HL-60 (cell line): ENCODE measurements at regions not wholly inside any gene's neighbourhood (a gene's known extent, or its start where the extent isn't known, plus 50 kb on each side); places are given as distances from the start of the nearest gene placed in this dataset.

Experiments used
- DNase-seq, 2 experiments: peaks; one replicate each; pipeline ENCODE4 v3.0.0-alpha.2; 2010 to 2020; ENCODE audit warnings: low read depth in 1 of 2, low spot score in 1 of 2
- H3K27ac ChIP-seq: fragments of 250-450 bp; sonication (Bioruptor Pico); replicated peaks from 2 replicates; pipeline ENCODE4 v1.5.1; 2020; ENCODE audit warnings: mild to moderate bottlenecking, moderate library complexity
- H3K27me3 ChIP-seq: fragments of 250-450 bp; sonication (Bioruptor Pico); 2 replicates; pipeline ENCODE4 v1.5.1; 2021; ENCODE audit warnings: mild to moderate bottlenecking, moderate library complexity; ENCODE audit not compliant: insufficient read depth, poor library complexity, severe bottlenecking
- H3K4me3 ChIP-seq: replicated peaks from 2 replicates; pipeline ENCODE4 v1.5.1; 2011; ENCODE audit warnings: mild to moderate bottlenecking, control low read depth, low read length; ENCODE audit not compliant: insufficient read depth
- CTCF ChIP-seq: IDR thresholded peaks from one replicate; pipeline ENCODE4 v1.5.1; 2011; ENCODE audit warnings: low read length, control low read depth, inconsistent platforms; ENCODE audit not compliant: insufficient read depth
- GABPA ChIP-seq: IDR thresholded peaks from 2 replicates; pipeline ENCODE4 v1.6.1; 2012; ENCODE audit warnings: low read depth
- POLR2AphosphoS5 ChIP-seq: IDR thresholded peaks from 2 replicates; pipeline ENCODE4 v1.6.1; 2012; ENCODE audit warnings: low read depth
- SPI1 ChIP-seq: IDR thresholded peaks from 2 replicates; pipeline ENCODE4 v1.6.1; 2012; ENCODE audit warnings: low read depth, mild to moderate bottlenecking, borderline replicate concordance
- TF ChIP-seq, protein P1 (sequence below): IDR thresholded peaks from 2 replicates; pipeline ENCODE4 v1.6.1; 2012; ENCODE audit warnings: low read depth; ENCODE audit not compliant: insufficient replicate concordance

DNA sequence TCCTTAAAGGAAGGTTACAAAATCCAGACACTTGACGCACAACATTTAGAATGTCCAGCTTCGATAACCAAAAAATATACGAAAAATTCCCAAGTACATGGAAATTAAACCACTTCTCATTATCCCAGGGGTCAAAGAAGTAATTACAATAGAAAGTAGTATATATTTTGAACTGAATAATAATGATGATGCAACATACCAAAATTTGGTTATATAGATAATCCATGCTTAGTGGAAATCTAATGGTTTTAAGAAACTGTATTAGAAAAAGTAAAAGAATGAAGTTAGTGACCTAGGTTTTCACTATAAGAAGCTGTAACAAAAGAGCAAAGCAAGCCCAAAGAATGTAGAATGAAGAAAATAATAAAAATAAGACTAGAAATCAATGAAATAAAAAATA lies 204.0 kb upstream of the PUM3 start:
- Histone ChIP-seq H3K4me3 (no peak overlapping the region), H3K27ac (no peak overlapping the region), H3K27me3 (no peaks in the 10 kb centered on the region)
- no peak for DNase-seq
- TF ChIP-seq GABPA (no peak), POLR2AphosphoS5 (no peak), SPI1 (no peak), CTCF (no peak)
- TF ChIP-seq, protein P1, sequence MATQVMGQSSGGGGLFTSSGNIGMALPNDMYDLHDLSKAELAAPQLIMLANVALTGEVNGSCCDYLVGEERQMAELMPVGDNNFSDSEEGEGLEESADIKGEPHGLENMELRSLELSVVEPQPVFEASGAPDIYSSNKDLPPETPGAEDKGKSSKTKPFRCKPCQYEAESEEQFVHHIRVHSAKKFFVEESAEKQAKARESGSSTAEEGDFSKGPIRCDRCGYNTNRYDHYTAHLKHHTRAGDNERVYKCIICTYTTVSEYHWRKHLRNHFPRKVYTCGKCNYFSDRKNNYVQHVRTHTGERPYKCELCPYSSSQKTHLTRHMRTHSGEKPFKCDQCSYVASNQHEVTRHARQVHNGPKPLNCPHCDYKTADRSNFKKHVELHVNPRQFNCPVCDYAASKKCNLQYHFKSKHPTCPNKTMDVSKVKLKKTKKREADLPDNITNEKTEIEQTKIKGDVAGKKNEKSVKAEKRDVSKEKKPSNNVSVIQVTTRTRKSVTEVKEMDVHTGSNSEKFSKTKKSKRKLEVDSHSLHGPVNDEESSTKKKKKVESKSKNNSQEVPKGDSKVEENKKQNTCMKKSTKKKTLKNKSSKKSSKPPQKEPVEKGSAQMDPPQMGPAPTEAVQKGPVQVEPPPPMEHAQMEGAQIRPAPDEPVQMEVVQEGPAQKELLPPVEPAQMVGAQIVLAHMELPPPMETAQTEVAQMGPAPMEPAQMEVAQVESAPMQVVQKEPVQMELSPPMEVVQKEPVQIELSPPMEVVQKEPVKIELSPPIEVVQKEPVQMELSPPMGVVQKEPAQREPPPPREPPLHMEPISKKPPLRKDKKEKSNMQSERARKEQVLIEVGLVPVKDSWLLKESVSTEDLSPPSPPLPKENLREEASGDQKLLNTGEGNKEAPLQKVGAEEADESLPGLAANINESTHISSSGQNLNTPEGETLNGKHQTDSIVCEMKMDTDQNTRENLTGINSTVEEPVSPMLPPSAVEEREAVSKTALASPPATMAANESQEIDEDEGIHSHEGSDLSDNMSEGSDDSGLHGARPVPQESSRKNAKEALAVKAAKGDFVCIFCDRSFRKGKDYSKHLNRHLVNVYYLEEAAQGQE = no peak

DNA sequence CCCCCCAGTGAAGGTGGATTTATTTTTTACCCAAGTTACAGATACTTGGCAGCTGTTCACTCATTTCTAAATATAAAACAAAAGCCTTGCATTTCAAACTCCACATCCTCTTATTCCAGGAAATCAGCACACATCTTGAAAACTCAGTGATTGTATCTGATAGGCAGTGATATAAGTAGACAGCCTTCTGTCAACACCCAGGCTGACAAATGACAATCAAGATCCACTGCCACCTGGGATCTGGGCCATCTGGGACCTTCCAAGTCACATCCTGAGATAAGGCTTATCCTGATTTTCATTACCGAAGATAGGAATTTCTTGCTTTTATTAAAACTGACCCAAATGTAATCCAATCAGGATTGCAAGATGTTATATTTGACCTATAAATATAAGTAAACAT lies 201.3 kb upstream of the PUM3 start:
- no peak overlapping the region for H3K27ac ChIP-seq
- H3K4me3 ChIP-seq = no peak overlapping the region
- no peak for DNase-seq
- H3K27me3 ChIP-seq = no peaks in the 10 kb centered on the region
- TF ChIP-seq CTCF (no peak), SPI1 (no peak), POLR2AphosphoS5 (no peak), GABPA (no peak)
- TF ChIP-seq, protein P1 = no peak

DNA sequence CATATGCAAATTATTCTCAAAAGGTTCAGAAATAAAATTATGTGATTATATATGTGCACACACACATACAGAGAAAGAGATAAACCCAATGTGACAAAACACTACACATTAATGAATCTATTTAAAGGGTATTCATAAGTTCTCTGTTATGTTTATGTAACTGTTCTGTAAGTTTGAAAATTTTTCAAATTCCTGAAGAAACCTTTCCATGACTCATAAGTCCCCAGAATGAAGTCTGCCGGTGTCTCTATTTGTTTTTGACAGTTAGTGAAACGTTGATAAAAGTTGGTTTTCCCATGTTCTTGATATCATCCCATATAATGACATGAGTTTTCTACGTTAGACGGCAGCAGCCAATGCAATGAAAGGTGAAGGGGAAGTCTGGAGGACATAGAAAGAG lies 199.5 kb upstream of the PUM3 start:
- DNase-seq = no peak
- Histone ChIP-seq H3K27me3 (no peaks in the 10 kb centered on the region), H3K4me3 (no peak overlapping the region), H3K27ac (no peak overlapping the region)
- TF ChIP-seq CTCF = no peak
- TF ChIP-seq, protein P1 = no peak
- TF ChIP-seq SPI1 = no peak
- no peak for TF ChIP-seq GABPA
- TF ChIP-seq POLR2AphosphoS5 = no peak
